SK-N-MC (cell line): ENCODE measurements at regions not wholly inside any gene's neighbourhood (a gene's known extent, or its start where the extent isn't known, plus 50 kb on each side); places are given as distances from the start of the nearest gene placed in this dataset.

Experiments
- EZH2 ChIP-seq: fragments of 200-600 bp; sonication (generic); IDR thresholded peaks from one replicate; pipeline ENCODE4 v1.6.1; 2017; ENCODE audit warnings: antibody characterized with exemption
- FOXP2 ChIP-seq: optimal IDR thresholded peaks from 2 replicates; pipeline ENCODE3; 2011; ENCODE audit warnings: mild to moderate bottlenecking, moderate library complexity; ENCODE audit not compliant: insufficient read depth; ENCODE audit errors: extremely low read length, control extremely low read depth
- POLR2AphosphoS5 ChIP-seq: IDR thresholded peaks from 2 replicates; pipeline ENCODE4 v1.6.1; 2012; ENCODE audit warnings: mild to moderate bottlenecking, low read depth, low read length, borderline replicate concordance

DNA sequence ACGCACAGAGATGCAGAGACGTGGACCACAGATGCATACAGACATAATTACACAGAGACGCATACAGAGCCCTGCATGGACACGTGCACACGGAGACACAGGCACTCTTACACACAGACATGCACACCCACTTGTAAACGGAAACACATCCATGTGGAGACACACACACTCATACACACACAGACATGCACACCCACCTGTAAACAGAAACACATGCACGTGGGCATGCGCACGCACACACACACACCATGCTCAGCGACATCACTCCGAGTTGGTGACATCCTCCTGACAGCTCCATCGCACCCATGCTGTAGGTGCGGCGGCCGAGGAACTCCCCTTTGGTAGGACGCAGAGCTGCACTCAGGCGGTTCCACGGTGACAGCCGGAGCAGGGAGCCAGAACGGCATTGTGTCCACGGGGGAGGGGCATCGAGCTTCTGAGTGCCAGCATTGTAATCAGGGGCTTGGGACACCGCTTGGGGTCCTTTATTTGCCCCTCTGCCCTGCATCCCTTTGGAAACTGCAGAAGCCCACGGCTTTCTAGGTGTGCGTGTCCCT is 233.5 kb downstream of the RBFOX3 start:
- no peak for TF ChIP-seq EZH2
- TF ChIP-seq POLR2AphosphoS5: no peak
- TF ChIP-seq FOXP2: no peak
